ENCODE measurements at regions not wholly inside any gene's neighbourhood (a gene's known extent, or its start where the extent isn't known, plus 50 kb on each side); places are given as distances from the start of the nearest gene placed in this dataset.
"Not testable (repeated sequence)": the region's sequence is repeated elsewhere in the genome, so short reads cannot be mapped to it uniquely, and the experiment has no call there.

DNA sequence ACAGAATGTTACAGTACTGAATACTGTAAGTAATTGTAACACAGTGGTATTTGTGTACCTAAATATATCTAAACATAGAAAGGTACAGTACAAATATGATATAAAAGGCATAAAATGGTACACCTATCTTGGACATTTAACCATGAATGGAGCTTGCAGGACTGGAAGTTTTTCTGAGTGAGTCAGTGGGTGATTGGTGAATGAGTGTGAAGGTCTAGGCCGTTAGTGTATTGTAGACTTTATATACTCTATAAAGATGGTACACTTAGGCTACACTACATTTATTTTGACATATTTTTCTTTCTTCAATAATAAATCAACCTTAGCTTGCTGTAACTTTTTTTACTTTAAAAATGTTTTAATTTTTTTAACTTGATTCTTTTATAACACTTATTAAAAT lies 422.5 kb upstream of the FSTL5 start:
- DNase-seq, result no peak

DNA sequence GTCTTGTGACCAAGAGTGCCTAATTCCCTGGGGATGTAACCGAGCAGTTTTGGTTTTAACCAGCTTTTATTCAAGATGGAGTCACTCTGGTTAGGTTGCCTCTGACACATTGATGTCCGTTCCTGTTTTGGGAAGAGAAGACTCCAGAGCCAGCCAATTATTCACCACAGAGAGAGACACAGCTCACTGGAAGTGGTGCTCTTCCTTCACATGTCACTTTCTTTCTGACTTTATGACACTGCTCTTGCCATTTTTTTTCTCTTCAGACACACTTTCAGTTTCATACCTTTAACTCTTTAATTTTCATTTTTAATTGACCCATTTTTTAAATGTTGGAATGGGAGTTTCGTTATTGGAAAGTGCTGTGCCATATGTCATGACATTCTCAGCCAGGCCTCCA lies 418.4 kb upstream of the FSTL5 start:
- DNase-seq, result no peak

DNA sequence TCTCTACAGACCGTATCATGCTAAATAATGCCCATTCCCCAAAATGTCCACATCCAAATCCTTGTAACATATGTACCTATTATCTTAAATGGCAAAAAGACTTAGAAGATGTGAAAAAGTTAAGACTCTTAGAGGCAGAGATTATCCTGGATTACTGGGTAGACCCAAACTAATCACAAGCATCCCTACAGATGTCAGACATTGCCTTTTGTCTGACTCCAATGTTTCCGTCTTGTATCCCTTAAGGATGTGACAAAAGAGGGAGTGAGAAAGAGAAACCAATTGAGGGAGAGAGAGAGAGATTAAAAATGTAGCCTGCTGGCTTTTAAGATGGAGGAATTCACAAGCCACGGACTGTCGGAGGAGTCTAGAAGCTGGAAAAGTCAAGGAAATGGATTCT lies 401.9 kb upstream of the FSTL5 start:
- no peak for DNase-seq

DNA sequence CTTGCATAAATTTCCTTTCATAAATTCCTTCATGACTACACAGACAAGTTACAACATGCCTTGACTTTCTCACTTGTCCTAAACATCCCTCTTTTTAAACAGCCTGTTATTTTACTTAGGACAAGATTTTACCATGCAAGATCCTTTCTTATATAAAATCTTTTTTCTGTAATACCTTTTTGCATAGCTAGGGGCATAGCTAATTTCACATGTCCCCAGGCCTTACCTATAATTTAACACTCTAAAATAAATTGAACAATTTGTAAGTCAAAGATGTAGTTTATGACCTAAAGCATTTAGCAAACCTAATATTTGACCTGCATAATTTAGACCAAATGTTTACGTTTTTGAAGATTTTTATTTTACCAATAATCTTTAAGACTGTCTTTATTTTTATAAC lies 396.3 kb upstream of the FSTL5 start:
- DNase-seq, result no peak

DNA sequence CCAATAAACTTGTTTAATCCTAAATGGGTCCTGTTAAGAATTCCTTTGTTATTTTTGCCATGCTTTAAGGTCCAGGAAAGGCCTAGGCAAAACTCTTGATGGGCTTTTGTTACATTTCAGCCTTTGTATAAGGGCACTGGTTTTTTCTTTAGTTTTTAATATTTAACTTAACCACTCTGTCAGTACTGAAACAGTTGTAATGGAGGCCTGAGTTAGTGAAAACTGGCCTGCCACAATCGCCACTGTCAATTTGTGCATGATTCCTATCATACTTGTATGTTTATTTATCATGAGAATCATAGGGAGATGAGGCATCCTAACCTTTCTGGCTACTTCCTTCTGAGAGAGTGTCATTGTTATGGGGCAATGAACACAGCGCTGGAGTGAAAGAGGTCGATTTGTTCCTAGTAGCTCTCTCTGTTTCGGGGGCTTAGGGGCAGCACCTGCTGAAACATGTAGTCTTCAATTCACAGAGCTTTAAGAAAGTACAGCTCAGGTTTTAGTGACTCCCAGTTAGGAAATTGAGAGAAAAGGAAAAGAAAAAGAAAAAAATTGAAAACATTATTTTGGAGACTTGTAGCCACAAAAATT lies 393.8 kb upstream of the FSTL5 start:
- no peak for DNase-seq

DNA sequence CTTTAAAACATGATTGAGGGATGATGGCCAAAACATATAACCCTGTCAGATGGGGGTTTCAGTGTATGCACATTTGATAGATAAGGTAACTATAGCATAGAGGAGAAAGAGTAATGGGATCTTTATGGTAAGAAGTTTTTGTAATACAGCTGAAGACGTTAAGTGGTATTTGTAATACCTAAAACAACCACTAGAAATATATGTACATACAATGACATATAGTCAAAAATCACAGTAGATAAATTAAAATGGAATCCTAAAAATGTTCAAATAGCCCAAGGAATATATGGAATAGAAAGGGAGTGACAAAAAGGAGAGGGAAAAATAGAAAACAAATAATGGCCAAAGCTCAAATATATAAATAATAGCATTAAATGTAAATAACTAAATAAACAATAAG lies 371.3 kb upstream of the FSTL5 start:
- DNase-seq, result no peak

DNA sequence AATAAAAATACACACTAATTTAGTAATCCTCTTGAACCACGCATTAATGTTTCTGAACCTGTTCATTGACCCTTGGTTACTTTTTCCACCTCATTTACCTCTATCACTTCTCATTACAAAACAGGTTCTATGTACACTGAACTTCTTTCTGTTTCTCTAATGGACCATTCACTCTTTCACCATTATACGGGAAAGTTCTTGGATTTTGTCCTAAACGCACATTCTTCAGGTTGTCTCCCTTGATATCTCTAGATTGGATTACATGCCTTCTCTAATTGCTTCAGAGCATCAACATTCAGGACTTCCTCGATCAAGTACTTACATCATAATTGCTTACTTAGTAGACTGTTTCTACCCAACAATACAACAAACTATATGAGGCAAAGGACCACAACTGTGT lies 359.4 kb upstream of the FSTL5 start:
- no peak for DNase-seq

DNA sequence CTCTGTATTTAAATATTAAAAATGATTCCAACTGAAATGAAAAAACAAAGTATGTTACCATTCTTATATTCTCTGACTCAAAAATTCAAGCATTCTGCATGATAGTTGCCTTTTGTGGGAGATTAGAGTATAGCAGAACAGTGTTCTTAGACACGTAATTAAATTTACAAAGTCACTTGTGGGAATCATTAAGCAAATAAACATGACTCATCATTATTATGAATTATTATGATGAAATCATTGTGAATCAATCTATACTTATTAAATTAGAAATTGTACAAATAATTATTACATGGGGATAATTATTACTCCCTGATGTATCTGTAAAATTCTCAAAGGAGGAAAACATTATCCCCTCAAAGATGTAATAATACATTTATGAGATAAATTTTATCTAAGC lies 358.9 kb upstream of the FSTL5 start:
- DNase-seq, result no peak

DNA sequence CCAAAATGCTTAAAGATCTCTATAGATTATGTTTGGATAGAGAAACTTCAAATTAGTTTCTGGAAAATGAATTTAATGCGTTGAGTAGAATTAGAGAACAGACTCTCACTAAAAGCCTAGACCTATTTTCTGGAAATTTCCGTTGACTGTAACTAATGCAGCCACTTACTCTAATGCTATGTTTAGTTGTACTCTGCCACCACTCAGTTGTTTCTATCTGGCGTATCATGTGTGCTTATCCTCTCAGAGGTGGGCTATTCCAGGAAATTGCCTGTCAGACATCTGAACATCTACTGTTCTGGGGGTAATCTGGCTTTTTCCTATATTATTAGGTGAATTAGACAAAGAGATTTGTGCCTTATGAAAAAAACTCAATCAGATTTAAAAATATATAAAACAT lies 347.1 kb upstream of the FSTL5 start:
- no peak for DNase-seq

DNA sequence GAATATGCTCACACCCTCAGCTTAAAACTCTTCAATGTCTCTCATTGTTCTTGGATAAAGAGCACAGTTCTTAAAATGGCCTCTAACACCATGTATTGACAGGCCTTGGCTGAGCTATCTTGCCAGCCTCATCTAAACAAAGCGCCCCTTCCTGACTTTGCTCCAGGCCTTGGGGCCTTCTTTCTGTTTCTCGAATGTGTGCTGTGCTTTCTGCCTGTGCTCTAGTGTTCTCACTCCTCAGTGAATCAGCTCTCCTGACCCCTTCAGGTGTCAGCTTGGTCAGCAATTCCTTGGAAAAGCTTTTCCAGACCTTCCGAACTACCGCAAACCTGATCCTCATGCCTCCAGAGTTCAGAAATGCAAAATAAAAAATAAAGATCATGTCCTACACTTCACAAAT lies 346.3 kb upstream of the FSTL5 start:
- DNase-seq, result no peak

DNA sequence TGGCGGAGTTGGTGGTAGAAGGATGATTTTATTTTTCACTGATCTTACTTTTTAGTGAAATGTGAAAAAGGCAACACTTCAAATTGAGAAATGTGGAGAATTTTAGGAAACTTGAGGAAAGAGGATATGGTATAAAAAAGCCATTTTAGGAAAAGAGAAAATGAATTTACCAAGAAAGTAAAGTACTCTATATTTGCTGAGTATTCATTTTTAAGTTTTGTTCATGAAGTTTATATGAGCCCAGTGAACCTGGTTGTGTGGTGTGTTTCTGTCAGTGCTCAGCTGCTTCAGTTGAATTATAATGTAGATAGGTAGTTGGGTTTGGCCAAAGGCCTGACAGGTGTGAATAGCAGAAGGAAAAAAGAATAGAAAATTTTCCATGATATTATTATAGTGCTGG lies 345.5 kb upstream of the FSTL5 start:
- no peak for DNase-seq

DNA sequence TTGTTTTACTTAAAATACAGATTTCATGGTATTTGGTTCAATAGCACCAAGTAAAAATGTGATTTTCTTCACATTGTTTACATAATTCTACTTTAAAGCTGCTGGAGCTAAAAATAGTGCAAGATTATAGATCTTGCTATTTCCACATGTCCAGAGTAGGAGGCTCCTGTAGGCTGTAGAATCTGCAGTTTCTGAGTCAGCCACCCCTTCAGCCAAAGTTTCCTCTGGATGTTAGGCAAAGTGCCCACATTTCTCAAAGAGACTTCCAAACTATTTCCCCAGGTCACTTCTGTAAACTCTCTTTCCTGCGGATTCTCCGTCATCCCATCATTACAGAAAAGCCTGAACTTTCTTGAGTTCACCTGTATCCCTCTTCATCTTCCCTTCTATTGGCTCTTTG lies 342.5 kb upstream of the FSTL5 start:
- DNase-seq, result peak; percentile 5

DNA sequence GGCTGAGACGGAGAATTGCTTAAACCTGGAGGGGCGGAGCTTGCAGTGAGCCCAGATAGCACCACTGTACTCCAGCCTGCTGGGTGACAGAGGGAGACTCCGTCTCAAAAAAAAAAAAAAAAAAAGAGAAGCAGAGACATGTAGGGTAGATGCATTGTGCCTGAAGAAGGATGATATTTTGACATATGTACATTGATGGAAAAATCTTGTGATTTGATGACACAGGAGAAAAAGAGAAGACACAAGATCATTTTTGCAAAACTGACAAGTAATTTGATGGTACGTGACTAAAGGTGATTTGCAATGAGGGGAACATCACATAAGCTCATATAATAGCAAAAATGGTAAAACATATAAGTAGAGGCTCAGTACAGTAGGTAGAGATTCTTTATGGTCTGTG lies 340.1 kb upstream of the FSTL5 start:
- no peak for DNase-seq

DNA sequence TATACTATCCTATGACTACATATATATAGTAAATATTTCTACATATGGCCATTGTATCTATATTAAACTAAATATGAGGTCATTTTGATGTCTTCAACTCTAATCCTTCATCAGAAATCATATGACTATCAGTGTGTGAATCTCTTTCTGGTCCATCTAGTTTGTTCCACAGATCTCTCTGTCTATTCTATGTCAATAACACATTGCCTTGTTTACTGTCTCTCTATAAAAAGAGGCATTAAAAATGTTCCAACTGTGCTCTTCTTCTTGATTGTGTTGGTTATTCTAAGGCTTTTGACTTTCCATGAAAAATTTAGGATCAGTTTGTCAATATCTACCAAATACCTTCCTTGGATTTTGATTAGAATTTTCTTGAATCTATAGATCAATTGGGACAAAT lies 338.3 kb upstream of the FSTL5 start:
- DNase-seq, result no peak

DNA sequence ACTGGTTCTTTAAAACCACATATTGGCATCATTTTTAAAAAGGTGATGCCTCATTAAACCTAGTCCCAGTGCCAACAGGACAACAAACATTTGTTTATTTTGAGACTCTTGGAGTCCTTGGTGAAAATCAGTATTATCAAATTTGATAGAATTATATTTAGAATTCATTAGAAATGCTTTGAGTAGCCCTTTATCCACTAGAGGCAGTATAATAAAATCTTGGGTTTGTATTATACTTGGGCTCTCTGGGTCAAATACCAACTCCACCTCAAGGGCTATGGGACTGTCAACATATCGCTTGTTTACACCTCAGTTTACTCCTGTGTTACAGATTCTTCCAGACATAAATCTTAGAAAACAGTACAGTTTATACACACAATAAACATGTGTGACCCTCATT lies 335.7 kb upstream of the FSTL5 start:
- no peak for DNase-seq

DNA sequence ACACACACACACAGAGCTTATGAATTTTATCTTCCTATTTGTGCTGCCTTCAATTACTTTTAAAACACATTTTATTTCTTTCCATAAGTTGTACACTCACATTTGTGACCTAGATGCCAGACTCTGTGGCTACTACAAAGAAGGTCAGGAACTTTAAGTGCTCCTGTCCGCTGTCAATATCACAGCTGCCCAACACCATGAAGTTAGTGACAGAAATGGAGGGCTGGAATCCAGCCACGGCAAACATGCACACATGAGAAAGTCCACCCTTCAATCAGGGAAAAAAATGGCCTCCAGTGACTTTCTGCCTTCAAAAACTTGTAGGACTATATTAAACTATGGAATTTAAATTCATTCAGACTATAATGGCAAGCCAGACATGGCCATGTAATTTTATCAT lies 334.4 kb upstream of the FSTL5 start:
- no peak for DNase-seq

DNA sequence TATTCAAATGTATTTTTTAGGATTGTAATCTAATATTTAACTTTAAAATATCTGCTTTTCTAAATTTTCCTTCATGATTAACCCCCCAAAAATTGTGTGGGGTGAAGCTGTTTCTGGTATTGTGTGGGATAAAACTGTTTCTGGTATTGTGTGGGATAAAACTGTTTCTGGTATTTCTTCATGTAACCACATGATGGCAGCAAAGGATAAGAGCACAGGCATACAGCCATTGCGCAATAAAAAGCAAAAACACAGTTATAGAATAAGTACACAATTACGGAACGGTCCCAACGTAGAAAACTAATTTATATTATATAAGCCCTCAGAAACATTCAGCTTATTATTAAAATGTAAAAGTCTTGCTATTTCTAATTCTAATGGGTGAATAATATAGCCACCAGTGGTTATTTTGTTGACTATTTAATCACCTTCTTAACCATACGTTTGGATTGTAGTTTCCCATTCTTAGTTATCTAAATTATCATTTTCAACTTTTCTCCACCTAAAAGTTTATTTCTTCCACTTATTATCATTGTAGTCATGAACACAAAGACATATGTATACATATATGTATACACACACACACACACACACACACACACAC lies 333.9 kb upstream of the FSTL5 start:
- DNase-seq, result peak; percentile 68

DNA sequence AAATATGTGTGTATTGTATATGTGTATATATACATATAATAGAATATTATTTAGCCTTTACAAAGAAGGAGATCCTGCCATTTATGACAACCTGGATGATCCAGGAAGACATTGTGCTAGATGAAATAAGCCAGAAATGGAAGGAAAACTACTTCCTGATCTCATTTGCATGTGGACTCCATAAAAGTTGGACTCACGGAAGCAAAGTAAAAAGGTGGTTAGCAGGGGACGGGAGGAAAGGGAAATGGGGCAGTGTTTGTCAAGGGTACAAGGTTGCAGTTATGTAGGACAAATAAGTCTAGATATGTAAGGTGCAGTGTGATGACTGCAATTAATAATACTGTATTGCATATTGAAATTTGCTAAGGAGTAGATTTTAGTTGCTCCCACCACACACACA lies 331.1 kb upstream of the FSTL5 start:
- DNase-seq, result no peak

DNA sequence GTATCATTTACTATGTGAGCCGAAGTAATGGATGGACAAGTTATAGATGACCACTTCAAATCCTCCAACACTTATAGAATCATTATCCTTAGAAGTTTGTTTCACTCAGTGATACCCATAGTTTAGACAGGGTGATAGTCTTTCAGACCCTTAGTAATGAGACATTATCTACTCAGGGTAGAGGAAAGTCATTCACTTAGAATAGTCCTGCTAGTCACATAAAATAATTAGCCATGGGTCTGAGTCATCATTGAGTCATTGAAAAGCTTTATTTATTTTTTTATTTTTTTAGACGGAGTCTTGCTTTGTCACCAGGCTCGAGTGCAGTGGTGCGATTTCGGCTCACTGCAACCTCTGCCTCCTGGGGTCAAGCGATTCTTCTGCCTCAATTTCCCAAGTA lies 321.7 kb upstream of the FSTL5 start:
- DNase-seq, result no peak

DNA sequence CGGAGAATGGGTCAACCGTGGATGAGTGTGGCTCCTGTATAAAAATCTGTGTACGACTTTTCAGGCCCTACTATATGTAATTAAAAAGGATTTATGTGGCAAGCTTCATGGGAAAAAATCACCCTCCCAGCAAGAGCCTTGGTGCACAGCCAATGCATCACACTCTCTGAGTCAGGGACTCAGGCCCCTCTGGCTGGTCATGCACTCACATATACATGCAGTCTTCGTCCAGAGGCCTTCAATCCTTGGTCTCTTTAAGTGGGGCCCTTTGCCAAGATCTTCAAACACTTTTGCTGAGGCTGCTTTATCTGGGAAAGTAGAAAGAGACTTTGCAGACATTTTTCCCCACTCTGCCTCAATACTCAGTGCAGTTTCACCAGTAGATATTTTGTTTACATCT lies 311.4 kb upstream of the FSTL5 start:
- DNase-seq, result no peak

DNA sequence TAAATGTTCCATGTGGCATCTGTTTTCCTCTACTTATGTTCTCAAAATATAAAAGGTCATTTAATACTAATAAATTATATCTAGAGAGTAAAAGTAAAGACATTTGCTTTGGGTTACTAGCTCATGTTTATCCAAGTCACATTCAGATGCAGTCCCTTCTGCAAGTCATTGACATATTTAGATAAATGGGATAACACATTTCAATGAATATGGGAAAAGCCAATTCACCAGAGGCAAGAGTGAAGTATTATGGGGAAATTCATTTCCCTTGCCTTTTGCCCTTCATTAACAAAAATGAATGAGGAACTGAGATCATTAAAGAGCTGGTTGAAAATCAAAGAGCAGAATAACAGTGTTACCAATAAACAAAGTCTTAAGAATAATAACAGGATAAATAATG lies 306.2 kb upstream of the FSTL5 start:
- DNase-seq, result no peak

DNA sequence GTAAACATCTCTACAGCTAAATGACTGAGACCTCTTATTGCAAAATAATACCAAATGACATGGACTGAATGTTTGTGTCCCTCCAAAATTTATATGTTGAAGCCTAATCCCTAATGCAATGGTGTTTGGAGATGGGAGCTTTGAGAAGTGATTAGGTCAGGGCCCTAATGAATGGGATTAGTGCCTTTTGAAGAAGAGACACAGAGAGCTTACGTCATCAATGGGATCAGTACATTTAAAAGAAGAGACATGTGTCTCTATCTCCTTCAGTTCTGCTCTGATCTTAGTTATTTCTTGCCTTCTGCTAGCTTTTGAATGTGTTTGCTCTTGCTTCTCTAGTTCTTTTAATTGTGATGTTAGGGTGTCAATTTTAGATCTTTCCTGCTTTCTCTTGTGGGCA lies 301.6 kb upstream of the FSTL5 start:
- DNase-seq, result not testable (repeated sequence)

DNA sequence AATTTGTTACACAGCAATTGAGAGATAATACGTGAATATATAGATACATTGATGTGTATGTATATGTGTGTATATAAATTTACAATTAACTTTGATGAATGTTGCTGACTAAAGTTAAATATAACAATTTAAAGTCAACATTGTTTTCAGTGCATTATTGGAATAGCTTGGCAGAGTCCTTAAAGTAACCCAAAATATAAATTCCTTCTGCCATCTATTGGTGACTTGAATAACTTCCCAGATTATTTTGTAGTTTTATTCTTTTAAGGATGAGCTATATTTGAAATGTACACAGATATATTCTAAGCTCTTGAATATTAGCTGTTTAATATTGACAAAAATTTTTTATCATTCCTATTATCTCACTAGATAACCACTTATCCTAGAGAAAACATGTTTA lies 298.2 kb upstream of the FSTL5 start:
- no peak for DNase-seq

DNA sequence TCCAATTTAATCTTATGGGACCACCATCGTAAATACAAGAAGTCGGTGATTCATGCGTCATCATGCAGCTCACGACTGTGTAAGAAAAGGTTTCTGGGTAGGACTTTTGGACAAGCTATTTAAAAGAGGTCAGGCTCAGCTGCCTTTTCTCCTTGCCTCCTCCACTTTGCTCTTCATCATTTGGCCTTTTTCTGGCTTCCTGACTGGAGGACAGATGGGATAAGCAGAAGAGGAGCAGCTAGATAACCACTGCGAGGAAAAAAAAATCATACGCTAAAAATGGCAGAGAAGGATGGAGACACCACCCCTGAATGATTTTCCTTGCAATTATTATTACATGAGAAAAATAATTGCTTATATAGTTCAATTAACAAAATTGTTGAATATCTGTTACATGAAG lies 294.3 kb upstream of the FSTL5 start:
- DNase-seq, result no peak

DNA sequence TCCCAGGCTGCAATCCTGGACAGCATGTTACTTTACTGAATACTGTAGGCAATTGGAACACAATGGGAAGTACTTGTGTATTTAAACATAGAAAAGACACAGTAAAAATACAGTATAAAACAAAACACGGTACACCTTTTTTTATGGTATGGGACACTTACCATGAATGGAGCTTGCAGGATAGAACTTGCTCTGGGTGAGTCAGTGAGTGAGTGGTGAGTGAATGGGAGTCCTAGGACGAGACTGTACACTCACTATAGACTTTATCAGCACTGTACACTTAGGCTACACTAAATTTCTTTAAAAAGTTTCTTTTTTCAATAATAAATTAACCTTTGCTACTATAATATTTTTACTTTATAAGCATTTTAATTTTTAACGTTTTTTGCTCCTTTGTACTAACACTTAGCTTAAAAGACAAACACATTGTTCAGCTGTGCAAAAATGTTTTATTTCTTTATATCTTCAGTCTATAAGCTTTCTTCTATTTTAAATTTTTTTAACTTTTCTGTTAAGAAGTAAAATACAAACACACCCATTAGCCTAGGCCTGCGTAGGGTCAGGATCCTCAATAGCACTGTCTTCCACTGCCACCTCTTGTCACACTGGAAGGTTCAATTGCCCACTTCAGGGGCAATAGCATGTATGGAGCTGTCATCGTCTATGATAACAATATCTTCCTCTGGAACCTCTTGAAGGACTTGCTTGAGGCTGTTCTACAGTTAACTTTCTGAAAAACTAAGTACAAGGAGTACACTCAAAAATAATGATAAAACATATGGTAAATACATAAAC lies 293.5 kb upstream of the FSTL5 start:
- no peak for DNase-seq

All from inflammatory macrophage treated with lipopolysaccharide for 4 hours (primary cell).